Stimulated activated CD8-positive, alpha-beta memory T cell treated with anti-CD3 and anti-CD28 coated beads, Interleukin-4, amount 100 ng/mL, for 1 hour (primary cell): ENCODE measurements at regions not wholly inside any gene's neighbourhood (a gene's known extent, or its start where the extent isn't known, plus 50 kb on each side); places are given as distances from the start of the nearest gene placed in this dataset.

Experiments
- DNase-seq, 2 donors: peaks; one replicate each; pipeline ENCODE4 v3.0.0-alpha.2; 2020; ENCODE audit warnings: low read depth in 2 of 2, low spot score in 1 of 2

DNA sequence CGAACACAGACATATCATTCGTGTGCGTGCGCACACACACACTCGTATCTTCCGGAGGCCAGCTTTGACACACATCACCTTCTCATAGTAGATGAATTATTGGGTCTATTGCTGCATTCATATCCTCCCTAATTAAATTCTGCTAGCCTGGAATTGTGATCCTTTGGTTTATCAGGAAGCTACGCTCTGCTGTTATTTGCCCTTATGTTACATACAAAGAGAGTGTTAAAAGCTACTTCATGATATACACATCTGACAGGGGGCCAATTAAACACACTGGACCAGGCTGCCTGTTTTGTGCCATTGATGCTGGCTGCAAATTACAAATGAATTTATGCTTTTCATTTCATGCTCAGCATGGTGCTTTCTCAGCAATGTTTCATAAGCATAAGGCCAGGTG is 252.0 kb downstream of the RHOU start:
- no peak for DNase-seq

- DNase-seq: no peak
These were observed 252.6 kb downstream of the RHOU start for GRCh38 chr1:228987736-228988506.

DNA sequence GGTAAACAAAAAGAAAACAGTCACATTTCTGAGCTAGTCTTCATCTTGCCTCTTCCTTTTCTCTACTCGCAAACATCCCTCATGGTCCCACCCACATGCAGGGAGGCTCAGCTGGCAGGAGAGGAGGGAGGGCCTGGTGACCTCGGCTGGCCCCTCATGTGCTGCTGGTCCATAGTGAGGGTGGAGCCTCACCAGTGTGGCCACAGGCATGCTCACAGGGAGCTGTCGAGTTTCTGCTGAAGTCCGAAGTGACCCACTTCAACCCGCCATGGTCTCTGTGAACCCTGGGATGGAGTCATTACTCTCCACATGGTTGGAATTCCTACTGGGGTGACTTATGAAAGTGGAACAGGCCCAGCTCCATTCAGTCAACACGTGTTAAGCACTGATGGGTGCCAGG is 253.4 kb downstream of the RHOU start:
- DNase-seq: no peak

DNA sequence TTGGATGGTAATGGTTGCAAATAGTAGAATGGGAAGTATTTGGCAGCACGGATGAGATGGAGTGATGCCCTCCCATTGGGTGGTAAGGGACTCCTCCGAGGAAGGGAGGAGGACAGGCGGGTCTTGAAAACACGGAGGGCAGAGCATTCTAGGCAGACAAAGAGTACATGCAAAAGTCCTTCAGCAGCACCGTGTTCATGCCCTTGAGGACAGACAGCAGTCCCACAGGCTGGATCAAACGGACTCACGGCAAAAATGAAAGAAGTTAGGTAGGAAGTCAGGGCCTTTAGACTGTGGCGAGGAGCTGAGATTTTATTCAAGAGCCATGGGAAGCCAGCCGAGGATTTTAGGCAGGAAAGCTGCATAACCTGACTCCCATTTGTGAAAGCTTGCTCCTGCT is 253.9 kb downstream of the RHOU start:
- no peak for DNase-seq

DNA sequence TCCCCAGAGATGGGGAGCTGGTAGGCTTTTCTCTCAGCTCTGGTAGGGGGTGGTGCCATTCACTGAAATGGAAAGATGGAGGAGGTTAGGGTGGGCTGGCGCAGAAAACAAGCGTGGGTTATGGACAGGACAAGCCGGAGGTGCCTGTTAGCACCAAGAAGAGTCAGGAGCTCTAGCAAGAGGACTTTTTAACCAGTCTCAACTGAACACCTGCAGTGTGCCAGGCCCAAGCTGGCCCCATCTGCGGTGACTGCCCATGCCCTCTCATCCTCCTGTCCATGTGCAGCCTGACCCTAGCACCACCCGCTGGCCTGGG is 254.4 kb downstream of the RHOU start:
- DNase-seq: no peak

GRCh38 chr1:228989992-228990827 is 254.9 kb downstream of the RHOU start:
- DNase-seq: no peak

DNA sequence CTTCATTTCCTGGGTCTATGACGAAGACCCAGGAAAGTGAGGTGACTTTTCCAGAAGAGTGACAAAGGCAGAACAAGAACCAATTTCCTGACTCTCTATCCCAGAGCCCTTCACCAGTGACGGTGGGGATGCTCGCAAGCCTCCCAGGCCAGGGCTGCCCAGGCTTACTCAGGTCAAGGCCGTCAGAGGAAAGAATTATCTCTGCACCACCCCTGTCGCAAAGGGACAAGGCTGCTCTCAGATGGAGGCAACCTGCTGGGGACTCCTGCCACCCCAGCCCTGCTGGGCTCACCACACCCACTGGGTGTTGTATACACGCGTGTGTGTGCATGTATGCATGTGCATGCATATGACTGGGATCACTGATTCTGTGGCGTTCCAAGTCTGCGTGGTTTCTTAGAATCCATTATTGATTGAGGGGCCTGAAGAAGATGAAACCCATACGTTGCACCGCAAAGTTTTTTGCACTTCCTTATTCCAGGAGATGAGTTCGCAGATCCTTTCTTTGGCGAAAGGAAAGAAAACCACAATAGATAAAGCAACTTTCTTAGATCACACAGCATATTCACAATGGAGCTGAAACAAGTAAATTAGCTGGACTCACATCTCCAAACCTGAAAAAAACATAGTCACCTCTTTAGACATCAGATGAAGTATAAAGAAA is 255.8 kb downstream of the RHOU start:
- DNase-seq: no peak

- no peak for DNase-seq
These were observed 256.8 kb downstream of the RHOU start for GRCh38 chr1:228992044-228992443.

DNA sequence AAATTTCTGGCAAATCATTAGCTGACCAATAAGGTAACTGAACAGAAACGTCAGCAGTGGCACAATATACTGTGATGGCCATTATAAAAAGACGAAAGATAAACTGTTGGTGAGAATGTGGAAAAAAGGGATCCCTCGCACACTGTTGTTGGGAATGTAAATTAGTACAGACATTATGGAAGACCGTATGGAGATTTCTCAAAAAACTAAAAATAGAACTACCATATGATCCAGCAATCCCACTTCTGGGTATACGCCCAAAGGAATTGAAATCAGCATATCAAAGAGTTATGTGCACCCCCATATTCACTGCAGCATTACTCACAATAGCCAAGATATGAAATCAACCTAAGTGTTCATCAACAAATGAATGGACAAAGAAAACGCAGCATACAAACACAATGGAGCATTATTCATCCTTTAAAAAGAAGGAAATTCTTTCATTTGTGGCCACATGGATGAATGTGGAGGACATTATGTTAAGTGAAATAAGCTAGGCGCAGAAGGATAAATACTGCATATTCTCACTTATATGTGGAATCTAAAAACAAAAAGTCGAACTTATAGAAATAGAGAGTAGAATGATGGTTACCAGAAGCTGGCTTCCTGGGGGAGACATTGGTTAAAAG is 257.7 kb downstream of the RHOU start:
- DNase-seq: no peak

- no peak for DNase-seq
These were observed 259.7 kb downstream of the RHOU start for GRCh38 chr1:228994676-228995594.

GRCh38 chr1:228996281-228996680 is 261.0 kb downstream of the RHOU start:
- no peak for DNase-seq

- DNase-seq: no peak
These were observed 262.5 kb downstream of the RHOU start for GRCh38 chr1:228997721-228998144.

DNA sequence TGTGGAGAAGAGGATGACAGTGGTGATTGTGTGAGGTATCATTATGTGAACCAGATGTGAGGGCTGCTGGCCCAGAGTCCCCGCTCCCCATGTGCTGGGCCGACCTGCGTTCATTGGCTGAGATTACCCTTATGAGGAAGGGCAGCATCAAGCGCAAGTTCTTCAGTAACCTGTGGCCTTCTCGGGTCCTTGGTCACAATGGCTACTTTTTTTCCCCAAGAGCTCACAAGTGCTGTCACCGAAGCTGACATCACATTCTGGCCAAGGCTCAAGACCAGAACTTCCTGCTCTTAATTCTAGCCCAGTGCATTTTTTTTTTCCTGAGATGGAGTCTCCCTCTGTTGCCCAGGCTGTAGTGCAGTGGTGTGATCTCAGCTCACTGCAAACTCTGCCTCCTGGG is 262.9 kb downstream of the RHOU start:
- DNase-seq: no peak

DNA sequence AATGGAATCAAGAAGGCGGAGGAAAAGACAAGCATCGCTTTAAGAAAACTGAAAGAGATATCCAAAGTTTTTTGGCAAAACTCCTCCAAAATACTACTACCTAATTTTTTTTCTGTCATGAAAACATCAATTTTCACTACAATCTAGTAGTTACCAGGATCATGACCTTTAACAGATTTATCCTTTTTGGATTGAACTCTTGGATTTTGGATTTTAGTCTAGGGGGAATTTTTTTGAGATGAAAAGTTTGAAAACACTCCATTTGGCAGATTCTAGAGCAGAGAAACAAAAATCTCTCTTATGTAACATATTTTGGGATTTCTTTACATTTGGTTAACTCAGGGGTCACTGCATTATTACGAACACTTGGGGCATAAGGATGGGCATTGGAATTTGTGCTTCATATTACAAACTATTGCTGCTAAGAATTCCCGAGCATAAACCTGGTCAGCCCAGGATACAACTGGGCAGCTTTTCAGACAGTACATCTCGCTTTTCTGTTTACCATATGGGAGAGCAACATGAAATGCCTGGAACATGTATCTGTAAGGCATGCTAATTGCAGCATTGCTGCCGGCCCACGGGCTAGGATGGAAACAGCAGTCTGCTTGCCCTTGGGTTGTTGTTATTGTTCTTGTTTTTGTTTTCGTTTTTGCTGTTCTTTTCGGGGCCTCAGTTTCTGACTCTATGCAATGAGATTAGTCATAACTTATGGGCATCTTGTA is 264.3 kb downstream of the RHOU start:
- no peak for DNase-seq

- no peak for DNase-seq
These were observed 264.9 kb downstream of the RHOU start for GRCh38 chr1:229000187-229000586.

- DNase-seq: no peak
These were observed 266.3 kb downstream of the RHOU start for GRCh38 chr1:229001467-229002011.

DNA sequence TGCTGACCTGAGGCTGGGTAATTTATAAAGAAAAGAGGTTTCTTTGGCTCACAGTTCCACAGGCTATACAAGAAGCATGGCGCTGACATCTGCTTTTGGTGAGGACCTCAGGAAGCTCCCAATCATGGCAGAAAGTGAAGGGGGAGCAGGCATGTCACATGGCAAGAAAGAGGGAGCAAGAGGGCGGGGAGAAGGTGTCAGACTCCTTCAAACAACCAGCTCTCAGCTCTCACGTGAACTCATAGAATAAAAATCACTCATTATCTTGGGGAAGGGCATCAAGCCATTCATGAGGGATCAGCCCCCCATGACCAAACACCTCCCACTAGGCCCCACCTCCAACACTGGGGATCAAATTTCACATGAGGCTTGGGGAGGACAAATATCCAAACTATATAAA is 266.8 kb downstream of the RHOU start:
- no peak for DNase-seq

DNA sequence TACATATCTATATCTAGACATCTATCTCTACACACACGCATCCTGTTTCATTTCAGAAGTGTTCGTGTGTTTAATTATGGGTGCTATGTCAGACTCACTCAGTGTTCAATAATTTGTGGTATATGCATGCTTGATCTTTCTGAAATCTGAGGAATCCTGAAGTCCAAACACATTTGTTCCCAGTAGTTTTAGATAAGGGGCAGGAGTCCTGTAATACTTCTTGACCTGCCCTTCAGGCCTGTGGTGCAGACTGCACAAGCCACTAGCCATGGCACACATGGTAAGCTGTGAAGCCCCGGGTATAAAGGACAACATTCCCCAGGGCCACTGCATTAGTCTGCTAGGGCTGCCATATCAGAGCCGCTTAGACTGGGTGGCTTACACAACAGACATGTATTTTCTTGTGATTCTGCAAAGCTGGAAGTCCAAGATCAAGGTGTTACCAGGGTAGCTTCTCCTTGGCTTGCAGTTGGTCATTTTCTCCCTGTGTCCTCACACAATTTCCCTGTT is 267.2 kb downstream of the RHOU start:
- no peak for DNase-seq

GRCh38 chr1:229003233-229004031 is 267.5 kb upstream of the RAB4A start:
- no peak for DNase-seq
